Daoy (cell line): ENCODE measurements at regions not wholly inside any gene's neighbourhood (a gene's known extent, or its start where the extent isn't known, plus 50 kb on each side); places are given as distances from the start of the nearest gene placed in this dataset.

Experiments
- DNase-seq: peaks from one replicate; pipeline ENCODE4 v3.0.0-alpha.2; 2015; ENCODE audit warnings: low read depth

DNA sequence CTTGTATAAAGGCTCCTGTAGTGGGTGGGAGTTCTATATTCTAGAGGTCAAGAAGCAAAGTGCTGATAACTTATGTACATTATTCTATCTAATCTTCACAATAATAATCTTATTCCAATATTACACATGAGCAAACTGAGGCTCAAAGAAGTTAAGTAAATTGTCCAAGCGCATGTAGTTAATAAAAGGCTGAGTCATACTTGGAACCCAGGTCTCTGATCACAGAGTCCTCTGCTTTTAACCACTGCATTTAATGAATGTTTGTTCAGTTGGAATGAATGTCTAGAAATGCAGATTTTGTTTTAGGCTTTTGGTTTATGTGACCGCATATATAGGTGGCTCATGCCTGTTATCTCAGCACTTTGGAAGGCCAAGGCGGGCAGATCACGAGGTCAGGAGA, 88.4 kb upstream of the PAQR3 start:
- no peak for DNase-seq

DNA sequence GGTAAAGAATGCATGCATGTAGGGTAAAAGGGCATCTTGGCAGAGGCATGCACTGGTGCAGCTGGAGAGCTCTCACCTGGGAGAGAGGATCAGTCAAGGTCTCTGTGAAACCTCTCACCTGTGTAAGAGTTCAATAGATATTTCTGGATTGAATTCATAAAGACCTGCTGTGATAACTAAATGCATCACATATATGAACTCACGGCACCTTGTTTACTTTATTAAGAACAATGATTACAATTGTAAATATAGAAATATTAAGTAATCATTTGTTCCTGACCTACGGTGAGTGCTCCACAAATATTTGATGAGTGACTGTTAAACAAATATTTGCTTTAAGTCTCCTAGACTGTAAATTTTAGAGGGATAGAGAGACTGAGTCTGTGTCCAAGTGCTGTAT, 85.9 kb upstream of the PAQR3 start:
- DNase-seq: no peak

DNA sequence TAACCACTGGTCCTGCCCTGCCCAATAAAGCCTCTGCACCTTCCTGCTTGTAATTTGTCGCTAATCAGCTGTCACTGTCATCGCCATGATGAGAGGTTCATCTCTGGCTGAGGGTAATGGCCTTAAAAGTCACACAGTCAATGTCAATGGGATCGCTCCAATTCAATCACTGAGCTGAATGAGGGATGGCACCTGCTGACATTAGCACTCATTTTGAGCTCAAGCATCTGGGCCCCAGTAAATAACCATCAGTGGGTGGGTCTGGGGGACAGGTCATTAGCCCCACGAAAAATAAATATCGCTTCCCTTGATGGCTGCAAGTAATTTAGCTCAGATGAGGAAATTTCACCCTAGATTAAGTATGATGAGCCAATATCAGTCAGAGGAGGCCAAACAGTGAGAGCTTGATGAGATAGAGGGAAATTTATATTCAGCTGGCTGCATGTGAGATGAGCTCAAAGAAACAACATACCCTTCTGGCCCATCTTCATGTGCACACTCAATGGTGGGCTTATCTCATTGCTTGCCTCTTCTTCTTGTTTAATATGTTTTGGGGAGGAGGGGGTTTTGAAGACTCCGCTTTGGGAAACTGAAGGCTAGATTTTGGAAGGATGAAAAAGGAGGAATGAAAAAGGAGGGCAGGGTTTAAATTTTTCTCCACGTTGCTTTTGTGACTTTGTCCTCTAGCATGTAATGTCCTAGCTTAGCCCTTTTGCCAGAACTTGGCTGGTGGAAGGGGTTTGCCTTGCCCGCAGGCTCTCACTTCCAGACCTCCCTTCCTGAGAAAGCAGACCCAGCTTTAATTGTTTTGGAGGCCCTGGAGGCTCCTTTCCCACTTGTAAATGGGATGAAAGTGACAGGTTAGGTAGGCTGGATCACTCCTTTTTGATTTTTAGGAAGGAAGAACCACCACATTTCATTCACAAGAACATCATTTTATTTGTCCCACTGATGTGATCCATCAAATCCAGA, 84.8 kb upstream of the PAQR3 start:
- DNase-seq: no peak

DNA sequence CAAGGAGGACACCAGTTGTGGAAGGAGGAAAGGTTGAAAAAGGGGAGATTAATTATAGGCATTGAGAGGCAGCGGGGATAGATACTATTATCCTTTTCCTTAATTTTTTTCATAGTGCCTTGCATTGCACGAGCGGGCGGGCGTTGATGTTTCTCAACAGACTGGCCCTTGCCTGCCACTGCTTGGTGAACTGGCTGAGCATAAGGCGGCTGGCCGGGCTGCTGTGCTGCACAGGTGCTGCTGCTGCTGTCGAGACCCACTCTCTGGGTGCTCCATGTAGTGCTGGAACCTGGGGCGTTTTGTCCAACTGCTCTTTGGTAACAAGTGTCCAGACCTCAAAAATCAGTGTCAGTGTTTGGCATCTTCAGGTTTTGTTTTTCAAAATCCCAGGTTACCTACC, 83.3 kb upstream of the PAQR3 start:
- no peak for DNase-seq

DNA sequence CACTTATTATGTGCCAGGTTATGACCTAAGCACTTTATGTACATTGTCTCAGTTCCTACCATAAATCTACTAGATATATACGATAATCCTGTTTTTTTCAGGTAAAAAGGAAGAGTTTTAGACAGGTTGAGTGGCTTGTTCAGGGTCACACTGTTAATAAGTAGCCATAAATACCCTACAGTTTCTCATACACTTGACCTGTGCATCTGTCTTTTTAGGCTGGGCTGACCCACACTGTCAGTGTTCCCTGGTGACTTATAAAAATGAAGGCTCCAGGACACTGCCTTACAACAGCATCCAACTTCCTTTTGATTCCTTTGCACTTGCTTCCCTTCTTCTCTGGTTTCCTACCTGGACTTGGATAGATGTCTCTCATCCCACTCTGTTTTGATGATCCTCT, 78.2 kb upstream of the PAQR3 start:
- no peak for DNase-seq

DNA sequence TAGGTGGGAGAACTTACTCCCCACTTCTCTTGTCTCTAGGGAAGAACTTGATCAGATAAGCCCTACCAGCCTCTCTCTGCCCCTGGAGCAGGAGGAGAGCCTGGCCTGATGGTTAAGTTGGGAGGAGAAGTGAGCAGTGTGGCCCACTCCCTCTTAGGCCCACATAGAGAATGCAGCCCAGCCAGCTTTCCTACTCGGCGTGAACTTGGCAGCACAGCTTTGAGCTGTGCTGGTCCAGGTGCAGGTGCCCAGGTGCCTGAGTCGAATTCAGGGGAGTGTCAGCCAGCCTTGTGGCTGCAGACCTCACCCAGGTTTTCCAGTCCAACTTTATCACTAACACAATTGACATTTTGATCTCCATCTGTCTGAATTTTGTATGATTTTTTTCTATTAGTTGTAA, 77.6 kb upstream of the PAQR3 start:
- no peak for DNase-seq

DNA sequence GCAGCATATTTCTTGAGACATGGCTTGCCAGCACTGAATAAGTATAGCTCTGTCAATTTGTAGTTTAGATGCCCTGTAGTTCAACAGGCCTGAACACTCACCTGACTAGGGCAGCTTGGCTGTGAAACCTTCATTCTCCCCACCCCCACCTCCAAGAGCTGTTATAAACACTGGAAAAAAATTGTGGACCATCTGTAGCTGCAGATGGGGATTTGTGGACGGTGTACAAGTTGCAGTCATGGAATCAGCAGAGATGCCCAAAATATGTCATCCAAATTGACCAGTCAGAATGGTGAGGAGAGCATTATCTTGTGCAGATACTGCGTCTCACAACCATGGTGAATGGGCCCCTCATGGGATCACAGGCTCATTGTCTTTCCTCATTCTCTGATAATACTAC, 76.2 kb upstream of the PAQR3 start:
- DNase-seq: no peak

DNA sequence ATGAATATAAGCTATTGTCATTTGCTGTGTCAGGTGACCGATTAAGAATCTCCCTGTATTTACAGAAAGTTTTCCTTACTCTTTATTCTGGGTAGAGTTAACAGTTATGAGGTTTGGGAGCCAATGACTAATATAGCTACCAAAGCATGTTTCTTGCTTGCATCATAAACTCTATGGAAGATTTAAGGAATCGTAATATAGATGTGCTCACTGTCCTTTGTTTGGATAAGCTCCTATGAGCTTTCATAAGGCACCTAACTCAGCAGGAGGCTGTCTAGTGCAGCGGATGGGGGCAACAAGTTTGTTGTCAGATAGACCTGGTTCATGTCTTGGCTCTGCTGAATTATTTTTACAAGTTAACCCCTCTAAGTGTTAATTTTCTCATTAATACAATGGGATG, 75.0 kb upstream of the PAQR3 start:
- DNase-seq: no peak

DNA sequence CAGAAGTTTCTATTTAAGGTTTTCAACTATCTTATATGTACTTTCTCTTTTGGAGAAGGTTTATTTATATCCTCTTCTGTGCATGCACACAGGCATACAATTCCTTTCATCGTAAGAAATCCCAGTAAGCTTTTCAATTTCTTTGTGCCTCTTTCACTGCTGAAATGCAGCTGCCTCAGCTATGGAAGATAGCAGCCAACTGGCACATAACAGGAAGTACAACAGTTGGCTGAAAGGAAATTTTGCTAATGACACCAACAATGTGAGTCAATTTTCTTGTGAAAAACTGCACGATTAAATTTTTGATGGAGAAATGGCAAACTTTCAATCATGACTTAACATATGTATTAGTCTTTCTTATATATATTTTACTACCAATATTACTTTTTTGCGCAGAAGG, 74.5 kb upstream of the PAQR3 start:
- DNase-seq: no peak

DNA sequence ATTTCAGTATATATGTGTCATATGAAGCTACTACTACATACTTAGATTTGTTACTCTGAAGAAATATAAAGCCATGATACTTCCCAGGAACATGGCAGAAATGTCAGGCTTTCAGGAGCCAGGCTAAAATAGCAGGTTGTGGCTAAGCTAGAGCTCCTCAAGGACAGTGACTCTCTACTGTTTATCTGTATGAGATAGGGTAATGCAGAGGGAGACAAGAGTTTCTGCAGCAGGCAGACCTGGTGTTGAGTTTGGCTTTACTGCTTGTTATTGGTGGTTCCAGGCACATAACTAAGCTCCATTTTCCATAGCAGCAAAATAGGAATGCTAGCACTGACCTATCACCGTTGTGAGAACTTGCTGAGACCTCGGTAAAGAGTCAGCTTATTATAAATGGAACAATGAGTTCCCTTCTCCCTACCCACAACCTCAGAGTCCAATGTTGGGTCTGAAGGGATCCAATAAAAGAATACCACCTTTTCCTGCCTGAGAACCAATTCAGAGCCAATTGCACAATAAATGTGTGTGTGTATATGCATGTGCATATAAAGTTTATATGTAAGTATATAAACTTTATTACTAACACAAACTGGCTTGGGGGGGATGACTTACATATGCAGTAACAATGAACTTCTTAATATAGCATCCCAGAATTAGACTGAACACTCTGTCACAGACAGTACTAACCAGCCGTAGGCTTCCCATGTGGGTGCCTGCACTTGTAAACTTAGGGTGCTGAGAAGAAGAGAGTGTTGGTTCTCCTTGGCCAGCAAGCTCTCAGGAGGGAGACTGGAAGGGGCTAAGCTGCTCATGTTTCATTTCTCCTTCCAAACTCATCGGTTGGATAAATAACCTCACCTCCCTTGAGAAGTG, 51.9 kb upstream of the PAQR3 start:
- DNase-seq: no peak

DNA sequence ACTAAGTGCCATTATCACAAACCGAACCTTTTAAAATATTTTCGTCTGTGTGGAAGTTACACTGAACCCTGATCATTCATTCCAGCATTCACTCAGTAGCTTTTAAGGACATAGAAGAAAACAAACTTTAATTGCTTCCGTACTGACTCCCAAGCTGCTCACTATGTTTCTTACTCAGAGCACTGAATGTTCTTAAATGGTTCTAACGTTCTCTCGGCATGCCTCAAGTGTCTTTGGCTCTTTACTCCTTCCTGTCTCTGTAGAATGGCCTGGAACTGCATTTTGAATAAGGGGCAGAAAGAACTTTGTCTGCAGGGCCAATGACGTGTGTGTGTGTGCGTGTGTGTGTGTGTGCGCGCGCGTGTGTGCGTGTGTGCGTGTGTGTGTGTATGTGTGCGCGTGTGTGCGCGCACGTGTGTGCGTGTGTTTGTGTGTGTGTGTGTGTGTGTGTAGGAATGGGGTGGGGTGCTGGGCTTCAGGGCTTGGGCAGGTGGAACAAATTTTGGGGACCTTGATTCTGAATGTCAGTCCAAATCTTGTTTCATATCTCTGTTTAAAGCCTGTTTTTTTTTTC, 50.5 kb upstream of the PAQR3 start:
- DNase-seq: no peak
